Dedifferentiated amniotic fluid mesenchymal stem cell (primary cell): ENCODE measurements at regions not wholly inside any gene's neighbourhood (a gene's known extent, or its start where the extent isn't known, plus 50 kb on each side); places are given as distances from the start of the nearest gene placed in this dataset.
"Not testable (repeated sequence)": the region's sequence is repeated elsewhere in the genome, so short reads cannot be mapped to it uniquely, and the experiment has no call there.

ENCODE experiments used
- DNase-seq: peaks from one replicate; pipeline ENCODE4 v3.0.0-alpha.2; 2016; ENCODE audit errors: extremely low spot score

GRCh38 chr5:67771221-67771620 lies 444.3 kb upstream of the PIK3R1 start:
- no peak for DNase-seq

DNA sequence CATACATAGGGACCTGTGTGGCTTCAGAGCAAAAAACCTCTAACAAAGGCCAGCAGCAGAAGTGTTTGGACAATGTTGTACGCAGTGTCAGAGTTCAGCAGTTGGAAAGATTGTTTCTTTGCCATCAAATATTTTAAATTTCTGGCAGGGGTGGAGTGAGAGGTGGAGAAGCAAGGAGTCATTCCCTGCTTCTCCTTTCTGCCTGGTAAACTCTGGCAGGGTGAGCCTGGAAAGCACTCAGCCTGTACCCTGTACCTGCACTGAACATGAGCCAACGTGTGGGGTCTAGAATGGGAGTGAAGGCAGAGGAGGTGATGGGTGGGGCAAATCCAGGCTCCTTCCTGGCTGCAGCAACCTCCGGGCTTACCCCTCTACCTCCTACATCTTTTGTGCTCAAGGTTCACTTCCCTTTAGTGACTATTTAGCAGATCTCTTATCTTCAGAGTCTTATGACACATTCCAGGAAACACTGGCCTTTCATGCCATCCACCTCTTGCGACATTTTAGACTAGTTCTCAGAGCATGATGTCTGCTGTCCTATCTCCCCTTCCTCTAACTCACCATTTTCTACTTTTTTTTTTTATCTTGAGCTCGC lies 445.0 kb upstream of the PIK3R1 start:
- no peak for DNase-seq

GRCh38 chr5:67765697-67766096 lies 449.9 kb upstream of the PIK3R1 start:
- DNase-seq, result no peak

GRCh38 chr5:67757771-67758170 lies 457.8 kb upstream of the PIK3R1 start:
- not testable (repeated sequence) for DNase-seq

DNA sequence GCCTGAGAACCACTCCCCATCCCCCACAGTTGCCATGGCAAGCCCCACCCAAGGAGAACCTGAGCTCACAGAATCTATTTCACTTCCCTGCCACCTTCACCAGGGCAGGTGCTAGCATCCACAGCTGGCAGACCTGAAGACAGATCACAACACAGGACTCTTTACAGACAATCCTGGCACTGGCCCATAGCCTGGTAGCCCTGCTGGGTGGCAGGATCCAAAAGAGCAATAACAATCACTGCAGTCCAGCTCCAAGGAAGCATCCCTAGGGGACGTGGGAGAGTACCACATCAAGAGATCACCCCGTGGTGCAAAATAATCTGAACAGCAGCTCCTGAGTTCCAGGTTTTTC lies 463.2 kb upstream of the PIK3R1 start:
- no peak for DNase-seq

GRCh38 chr5:67748165-67748690 lies 467.3 kb upstream of the PIK3R1 start:
- DNase-seq, result no peak

DNA sequence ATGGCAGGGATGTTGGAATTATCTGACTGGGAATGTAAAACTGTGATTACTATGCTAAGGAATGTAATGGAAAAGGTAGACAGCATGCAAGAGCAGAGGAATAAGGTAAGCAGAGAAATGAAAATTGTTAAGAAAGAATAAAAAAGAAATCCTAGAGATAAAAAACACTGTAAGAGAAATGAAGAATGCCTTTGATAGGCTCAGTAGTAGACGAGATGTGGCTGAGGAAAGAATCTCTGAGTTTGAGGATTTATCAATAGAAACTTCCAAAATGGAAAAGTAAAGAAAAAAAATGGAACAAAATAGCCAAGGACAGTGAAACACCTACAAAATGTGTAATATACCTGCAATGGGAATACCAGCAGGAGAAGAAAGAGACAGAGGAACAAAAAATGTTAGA lies 468.5 kb upstream of the PIK3R1 start:
- no peak for DNase-seq

DNA sequence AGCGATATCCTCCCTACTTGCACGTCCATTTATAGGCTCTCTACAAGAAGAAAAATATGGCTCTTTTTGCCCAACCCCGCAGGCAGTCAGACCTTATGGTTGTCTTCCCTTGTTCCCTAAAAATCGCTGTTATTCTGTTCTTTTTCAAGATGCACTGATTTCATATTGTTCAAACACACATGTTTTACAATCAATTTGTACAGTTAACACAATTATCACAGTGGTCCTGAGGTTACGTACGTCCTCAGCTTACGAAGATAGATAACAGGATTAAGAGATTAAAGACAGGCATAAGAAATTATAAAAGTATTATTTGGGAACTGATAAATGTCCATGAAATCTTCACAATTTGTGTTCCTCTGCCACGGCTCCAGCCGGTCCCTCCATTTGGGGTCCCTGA lies 468.9 kb upstream of the PIK3R1 start:
- not testable (repeated sequence) for DNase-seq

DNA sequence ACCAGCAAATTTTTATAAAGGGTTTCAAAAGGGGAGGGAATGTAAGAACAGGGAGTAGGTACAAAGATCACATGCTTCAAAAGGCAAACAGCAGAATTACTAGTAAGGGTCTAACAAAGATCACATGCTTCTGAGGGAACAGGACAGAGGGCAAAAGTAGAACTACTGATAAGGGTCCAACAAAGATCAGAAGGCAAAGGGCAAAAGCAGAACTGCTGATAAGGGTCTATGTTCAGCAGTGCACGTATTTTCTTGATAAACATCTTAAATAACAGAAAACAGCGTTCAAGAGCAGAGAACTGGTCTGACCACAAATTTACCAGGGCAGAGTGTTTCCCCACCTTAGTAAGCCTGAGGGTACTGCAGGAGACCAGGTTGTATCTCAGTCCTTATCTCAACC lies 469.5 kb upstream of the PIK3R1 start:
- DNase-seq, result no peak

DNA sequence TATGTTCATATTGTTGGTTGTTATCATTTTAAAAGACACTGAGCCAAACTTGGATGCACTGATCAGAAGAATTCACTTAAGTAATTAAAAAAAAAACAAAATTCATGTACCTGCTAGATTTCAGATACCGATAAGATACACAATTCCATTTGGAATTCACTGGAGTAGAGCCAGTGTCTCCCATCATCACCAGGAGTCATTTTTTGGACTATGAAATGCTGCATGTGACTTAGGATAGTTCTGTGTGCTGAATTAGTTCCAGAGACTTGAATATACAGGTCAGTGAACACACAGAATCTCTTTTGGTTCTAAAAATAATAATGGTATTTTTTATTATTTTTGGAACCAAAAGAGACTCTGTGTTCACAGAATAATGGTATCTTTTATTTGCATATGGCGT lies 482.6 kb upstream of the PIK3R1 start:
- DNase-seq, result no peak

GRCh38 chr5:67732471-67732870 lies 483.1 kb upstream of the PIK3R1 start:
- no peak for DNase-seq

DNA sequence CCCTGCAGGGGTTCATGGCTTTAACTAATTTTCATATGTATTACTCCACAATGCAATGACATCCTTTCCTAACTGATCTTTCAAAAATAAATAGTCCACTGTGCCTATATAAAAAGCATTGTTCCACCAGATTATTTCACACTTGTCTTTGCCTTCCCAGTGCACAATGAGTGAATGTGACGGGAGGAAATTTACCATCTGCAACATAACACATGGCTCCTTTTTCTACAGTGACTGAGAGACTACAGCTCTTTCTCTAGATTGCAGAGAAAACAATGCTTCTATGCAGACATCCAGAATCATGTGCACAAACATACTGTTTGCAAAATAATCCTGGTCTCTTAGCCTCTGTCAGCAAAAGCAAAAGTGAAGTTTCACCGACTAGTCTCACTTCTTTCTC lies 483.7 kb upstream of the PIK3R1 start:
- no peak for DNase-seq

DNA sequence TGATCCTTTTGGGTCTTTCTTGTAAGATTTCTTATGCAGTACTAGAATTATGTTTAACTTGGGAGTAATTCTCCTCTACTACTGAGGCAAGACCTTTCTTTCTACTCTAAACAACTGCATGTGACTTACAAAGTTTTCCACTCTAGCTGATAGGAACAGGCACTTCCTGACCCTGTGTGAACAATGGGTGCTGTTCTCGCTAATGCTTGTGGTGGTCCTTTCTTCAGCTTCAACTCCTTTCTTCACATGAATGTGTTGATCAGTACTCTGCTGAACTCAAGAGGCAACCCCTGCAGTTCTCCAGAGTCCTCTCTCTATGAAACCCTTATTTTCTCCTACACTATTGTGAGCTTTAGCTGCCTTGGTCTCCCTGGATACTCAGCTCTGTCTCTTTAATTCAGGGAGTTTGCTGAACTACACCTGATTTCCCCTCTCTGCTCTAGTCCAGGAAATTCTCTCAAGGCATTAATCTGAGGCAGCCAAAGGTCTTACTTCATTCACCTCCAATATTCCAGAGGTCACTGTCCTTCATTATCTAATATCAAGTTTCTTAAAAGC lies 484.6 kb upstream of the PIK3R1 start:
- DNase-seq, result no peak

- DNase-seq, result no peak
Measured at GRCh38 chr5:67728326-67728890, 487.1 kb upstream of the PIK3R1 start.

DNA sequence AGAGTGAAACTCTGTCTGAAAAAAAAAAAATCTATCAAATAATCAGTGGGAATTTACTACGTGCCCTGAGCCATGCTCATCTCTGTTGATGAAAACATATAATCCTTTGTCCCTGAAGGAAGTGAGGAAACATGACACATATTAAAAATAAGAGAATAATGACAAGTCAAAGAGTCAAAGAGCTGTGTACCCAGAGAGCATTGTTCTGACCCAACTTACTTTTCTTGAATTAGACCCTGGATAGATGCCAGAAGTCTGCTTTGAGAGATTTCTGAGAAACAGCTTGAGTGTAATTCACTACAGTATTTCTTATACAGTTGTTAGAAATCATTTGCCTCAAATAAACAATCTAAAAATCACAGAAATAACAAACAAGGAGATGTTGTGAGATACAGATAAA lies 490.0 kb upstream of the PIK3R1 start:
- no peak for DNase-seq

- peak; percentile 6 for DNase-seq
Measured at GRCh38 chr5:67724412-67725135, 491.0 kb upstream of the PIK3R1 start.

- DNase-seq, result peak; percentile 6
Measured at GRCh38 chr5:67723873-67724272, 491.7 kb upstream of the PIK3R1 start.

GRCh38 chr5:67722582-67722981 lies 493.0 kb upstream of the PIK3R1 start:
- DNase-seq, result not testable (repeated sequence)

GRCh38 chr5:67720162-67720772 lies 495.3 kb upstream of the PIK3R1 start:
- DNase-seq, result no peak

GRCh38 chr5:67702008-67702407 lies 505.4 kb upstream of the CD180 start:
- DNase-seq, result no peak

GRCh38 chr5:67699560-67699959 lies 503.0 kb upstream of the CD180 start:
- DNase-seq, result no peak

GRCh38 chr5:67696446-67696845 lies 499.8 kb upstream of the CD180 start:
- DNase-seq, result no peak

DNA sequence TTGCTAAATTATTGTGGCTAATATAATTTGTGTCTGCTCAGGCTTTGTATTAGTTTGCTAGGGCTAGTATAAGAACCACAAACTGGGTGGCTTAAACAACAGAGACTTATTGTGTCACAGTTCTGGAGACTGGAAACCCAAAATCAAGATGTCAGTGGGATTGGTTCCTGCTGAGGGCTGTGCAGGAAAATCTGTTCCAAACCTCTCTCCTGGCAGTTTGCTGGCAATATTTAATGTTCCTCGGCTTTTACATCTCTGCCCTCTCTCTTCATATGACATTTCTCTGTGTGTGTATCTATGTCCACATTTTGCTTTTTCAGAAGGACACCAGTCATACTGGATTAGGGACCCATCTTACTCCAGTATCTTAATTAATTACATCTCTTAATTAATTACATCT lies 498.8 kb upstream of the CD180 start:
- no peak for DNase-seq
